Memory B cell (primary cell): ENCODE measurements at regions not wholly inside any gene's neighbourhood (a gene's known extent, or its start where the extent isn't known, plus 50 kb on each side); places are given as distances from the start of the nearest gene placed in this dataset.
"Not testable (repeated sequence)": the region's sequence is repeated elsewhere in the genome, so short reads cannot be mapped to it uniquely, and the experiment has no call there.

Source experiments
- ATAC-seq: fragments of 150-1000 bp; cut with Tn5 transposase; 2 replicates; pipeline ENCODE4 v1.10.0; 2021; ENCODE audit warnings: low read depth, mild to moderate bottlenecking, moderate library complexity
- DNase-seq, 2 donors: peaks; one replicate each; pipeline ENCODE4 v3.0.0; 2022; ENCODE audit warnings: low spot score in 2 of 2
- H3K27ac Mint-ChIP-seq: one replicate; pipeline ENCODE4 v1.8.0; 2022; ENCODE audit warnings: mild to moderate bottlenecking, moderate library complexity, mixed read lengths
- H3K27me3 Mint-ChIP-seq: one replicate; pipeline ENCODE4 v1.8.0; 2022; ENCODE audit warnings: mixed read lengths
- H3K36me3 Mint-ChIP-seq: one replicate; pipeline ENCODE4 v1.8.0; 2022; ENCODE audit warnings: mild to moderate bottlenecking, mixed read lengths
- H3K4me1 Mint-ChIP-seq: one replicate; pipeline ENCODE4 v1.8.0; 2022; ENCODE audit warnings: mixed read lengths
- H3K4me3 Mint-ChIP-seq: one replicate; pipeline ENCODE4 v1.8.0; 2022; ENCODE audit warnings: mild to moderate bottlenecking, moderate library complexity, mixed read lengths
- H3K9me3 Mint-ChIP-seq: one replicate; pipeline ENCODE4 v1.8.0; 2022; ENCODE audit warnings: mixed read lengths

GRCh38 chr20:17891131-17891530, 77.5 kb downstream of the SNX5 start:
- not testable (repeated sequence) for H3K27me3 Mint-ChIP-seq, H3K4me3 Mint-ChIP-seq, H3K36me3 Mint-ChIP-seq, H3K4me1 Mint-ChIP-seq, H3K27ac Mint-ChIP-seq, DNase-seq, H3K9me3 Mint-ChIP-seq, ATAC-seq

- DNase-seq (no peak), ATAC-seq (no peak)
- Mint-ChIP-seq H3K27ac (no peak overlapping the region), H3K9me3 (peaks cover 7% of the 10 kb centered on the region), H3K36me3 (peaks cover 5% of the 10 kb centered on the region), H3K4me1 (peaks cover 3% of the 10 kb centered on the region), H3K27me3 (peaks cover 5% of the 10 kb centered on the region), H3K4me3 (no peak overlapping the region)
Measured at GRCh38 chr20:17890330-17890729, 78.3 kb downstream of the SNX5 start.

GRCh38 chr20:17889226-17889625, 79.4 kb downstream of the SNX5 start:
- Mint-ChIP-seq H3K4me1 (peaks cover 2% of the 10 kb centered on the region), H3K9me3 (peaks cover 7% of the 10 kb centered on the region), H3K27ac (no peak overlapping the region), H3K27me3 (peaks cover 7% of the 10 kb centered on the region), H3K4me3 (no peak overlapping the region), H3K36me3 (peaks cover 5% of the 10 kb centered on the region)
- ATAC-seq (no peak), DNase-seq (no peak)

GRCh38 chr20:17888044-17888443, 80.5 kb downstream of the SNX5 start:
- ATAC-seq (no peak), DNase-seq (no peak)
- Mint-ChIP-seq H3K27ac (no peak overlapping the region), H3K4me3 (no peak overlapping the region), H3K27me3 (peaks cover 10% of the 10 kb centered on the region), H3K9me3 (peaks cover 7% of the 10 kb centered on the region), H3K36me3 (peaks cover 5% of the 10 kb centered on the region), H3K4me1 (no peaks in the 10 kb centered on the region)

- ATAC-seq (no peak), DNase-seq (no peak)
- Mint-ChIP-seq H3K27ac (no peak overlapping the region), H3K4me1 (no peaks in the 10 kb centered on the region), H3K36me3 (peaks cover 5% of the 10 kb centered on the region), H3K4me3 (no peak overlapping the region), H3K9me3 (peaks cover 7% of the 10 kb centered on the region), H3K27me3 (peaks cover 11% of the 10 kb centered on the region)
Measured at GRCh38 chr20:17887331-17888030, 81.1 kb downstream of the SNX5 start.

GRCh38 chr20:17885544-17885943, 83.0 kb downstream of the SNX5 start:
- Mint-ChIP-seq H3K36me3 (peaks cover 5% of the 10 kb centered on the region), H3K27me3 (peaks cover 11% of the 10 kb centered on the region), H3K4me3 (no peak overlapping the region), H3K9me3 (peaks cover 5% of the 10 kb centered on the region), H3K27ac (no peak overlapping the region), H3K4me1 (no peaks in the 10 kb centered on the region)
- no peak for ATAC-seq
- no peak for DNase-seq

GRCh38 chr20:17885076-17885475, 83.5 kb downstream of the SNX5 start:
- Mint-ChIP-seq H3K9me3 (peaks cover 5% of the 10 kb centered on the region), H3K4me3 (no peak overlapping the region), H3K36me3 (peaks cover 5% of the 10 kb centered on the region), H3K27ac (no peak overlapping the region), H3K27me3 (peaks cover 10% of the 10 kb centered on the region), H3K4me1 (no peaks in the 10 kb centered on the region)
- no peak for DNase-seq
- ATAC-seq: no peak

- ATAC-seq (no peak), DNase-seq (no peak)
- Mint-ChIP-seq H3K4me1 (no peaks in the 10 kb centered on the region), H3K27ac (no peak overlapping the region), H3K9me3 (peaks cover 1% of the 10 kb centered on the region), H3K4me3 (no peak overlapping the region), H3K36me3 (peaks cover 1% of the 10 kb centered on the region), H3K27me3 (peaks cover 9% of the 10 kb centered on the region)
Measured at GRCh38 chr20:17884307-17885003, 84.1 kb downstream of the SNX5 start.

GRCh38 chr20:17883592-17884306, 84.8 kb downstream of the SNX5 start:
- H3K36me3 Mint-ChIP-seq: no peaks in the 10 kb centered on the region
- DNase-seq: no peak
- H3K4me1 Mint-ChIP-seq: peaks cover 4% of the 10 kb centered on the region
- H3K27ac Mint-ChIP-seq: no peak overlapping the region
- ATAC-seq: no peak
- H3K4me3 Mint-ChIP-seq: no peak overlapping the region
- H3K9me3 Mint-ChIP-seq: no peaks in the 10 kb centered on the region
- H3K27me3 Mint-ChIP-seq: peaks cover 8% of the 10 kb centered on the region

- H3K36me3 Mint-ChIP-seq: no peaks in the 10 kb centered on the region
- DNase-seq: no peak
- H3K9me3 Mint-ChIP-seq: no peaks in the 10 kb centered on the region
- no peak overlapping the region for H3K4me3 Mint-ChIP-seq
- H3K4me1 Mint-ChIP-seq: peaks cover 12% of the 10 kb centered on the region
- peaks cover 8% of the 10 kb centered on the region for H3K27me3 Mint-ChIP-seq
- ATAC-seq: no peak
- H3K27ac Mint-ChIP-seq: no peak overlapping the region
Measured at GRCh38 chr20:17882834-17883591, 85.6 kb downstream of the SNX5 start.

GRCh38 chr20:17882065-17882833, 86.3 kb downstream of the SNX5 start:
- Mint-ChIP-seq H3K27me3 (peaks cover 6% of the 10 kb centered on the region), H3K36me3 (no peaks in the 10 kb centered on the region), H3K4me3 (no peak overlapping the region), H3K9me3 (no peaks in the 10 kb centered on the region), H3K4me1 (peaks cover 17% of the 10 kb centered on the region), H3K27ac (no peak overlapping the region)
- ATAC-seq: no peak
- no peak for DNase-seq

GRCh38 chr20:17881741-17882064, 86.9 kb downstream of the SNX5 start:
- Mint-ChIP-seq H3K9me3 (no peaks in the 10 kb centered on the region), H3K27me3 (peaks cover 6% of the 10 kb centered on the region), H3K27ac (no peak overlapping the region), H3K36me3 (no peaks in the 10 kb centered on the region), H3K4me3 (no peak overlapping the region), H3K4me1 (peaks cover 23% of the 10 kb centered on the region)
- no peak for DNase-seq
- no peak for ATAC-seq

- ATAC-seq (peak; percentile 76), DNase-seq (no peak)
- H3K4me3 Mint-ChIP-seq: peak overlapping the region; percentile 32
- H3K36me3 Mint-ChIP-seq: no peaks in the 10 kb centered on the region
- H3K4me1 Mint-ChIP-seq: peaks cover 28% of the 10 kb centered on the region
- peaks cover 3% of the 10 kb centered on the region for H3K27me3 Mint-ChIP-seq
- peak overlapping the region; percentile 9 for H3K27ac Mint-ChIP-seq
- H3K9me3 Mint-ChIP-seq: no peaks in the 10 kb centered on the region
Measured at GRCh38 chr20:17878912-17879602, 89.5 kb downstream of the SNX5 start.
